Activated CD4-positive, alpha-beta T cell treated with anti-CD3 and anti-CD28 coated beads, Interleukin-2, Interleukin-4, amounts not matched to agents 100 ng/mL and 50 ng/mL, durations not matched to agents 16 hours and 8 hours (primary cell): ENCODE measurements at regions not wholly inside any gene's neighbourhood (a gene's known extent, or its start where the extent isn't known, plus 50 kb on each side); places are given as distances from the start of the nearest gene placed in this dataset.
"Not testable (repeated sequence)": the region's sequence is repeated elsewhere in the genome, so short reads cannot be mapped to it uniquely, and the experiment has no call there.

Experiments
- DNase-seq: peaks from one replicate; pipeline ENCODE4 v3.0.0-alpha.2; 2020; ENCODE audit warnings: low spot score

- DNase-seq = no peak
Observed at GRCh38 chr12:96085475-96085874, 50.1 kb upstream of the LTA4H start.

- DNase-seq = not testable (repeated sequence)
Observed at GRCh38 chr12:96086190-96086589, 50.8 kb upstream of the LTA4H start.

- DNase-seq = no peak
Observed at GRCh38 chr12:96091833-96092232, 56.4 kb upstream of the LTA4H start.

- DNase-seq = no peak
Observed at GRCh38 chr12:96093543-96094196, 58.3 kb upstream of the LTA4H start.

GRCh38 chr12:96094201-96094600 lies 58.8 kb upstream of the LTA4H start:
- no peak for DNase-seq

GRCh38 chr12:96098631-96099030 lies 63.2 kb upstream of the LTA4H start:
- no peak for DNase-seq

- no peak for DNase-seq
Observed at GRCh38 chr12:96099421-96099820, 64.0 kb upstream of the LTA4H start.

GRCh38 chr12:96099986-96100385 lies 64.6 kb upstream of the LTA4H start:
- DNase-seq = no peak

- no peak for DNase-seq
Observed at GRCh38 chr12:96101806-96102205, 66.4 kb upstream of the LTA4H start.

- no peak for DNase-seq
Observed at GRCh38 chr12:96103067-96103644, 67.8 kb upstream of the LTA4H start.

GRCh38 chr12:96104566-96104965 lies 69.2 kb upstream of the LTA4H start:
- no peak for DNase-seq

- no peak for DNase-seq
Observed at GRCh38 chr12:96106137-96106536, 70.8 kb upstream of the LTA4H start.

GRCh38 chr12:96107236-96107635 lies 71.8 kb upstream of the LTA4H start:
- DNase-seq = no peak

- DNase-seq = peak; percentile 24
Observed at GRCh38 chr12:96108321-96108720, 72.9 kb upstream of the LTA4H start.

GRCh38 chr12:96108941-96109340 lies 73.6 kb upstream of the LTA4H start:
- not testable (repeated sequence) for DNase-seq

GRCh38 chr12:96112733-96113132 lies 77.3 kb upstream of the LTA4H start:
- DNase-seq = no peak

GRCh38 chr12:96117460-96117859 lies 76.7 kb upstream of the ELK3 start:
- no peak for DNase-seq

GRCh38 chr12:96120359-96121100 lies 73.6 kb upstream of the ELK3 start:
- no peak for DNase-seq

GRCh38 chr12:96121271-96121711 lies 72.9 kb upstream of the ELK3 start:
- DNase-seq = peak; percentile 22

GRCh38 chr12:96128292-96128691 lies 65.9 kb upstream of the ELK3 start:
- DNase-seq = not testable (repeated sequence)

GRCh38 chr12:96130396-96131059 lies 63.6 kb upstream of the ELK3 start:
- DNase-seq = no peak

GRCh38 chr12:96131230-96131788 lies 62.9 kb upstream of the ELK3 start:
- DNase-seq = no peak
